Left cardiac atrium (tissue), 4 donors: ENCODE measurements at regions not wholly inside any gene's neighbourhood (a gene's known extent, or its start where the extent isn't known, plus 50 kb on each side); places are given as distances from the start of the nearest gene placed in this dataset.
"Not testable (repeated sequence)": the region's sequence is repeated elsewhere in the genome, so short reads cannot be mapped to it uniquely, and the experiment has no call there.

Experiments used
- ATAC-seq, 2 donors: fragments of 200-7000 bp; cut with Tn5 transposase; one replicate each; pipeline ENCODE4 v1.9.1; 2020; ENCODE audit warnings: mild to moderate bottlenecking in 2 of 2, moderate library complexity in 2 of 2
- DNase-seq: peaks from one replicate; pipeline ENCODE4 v3.0.0-alpha.2; 2020
- intact Hi-C, 2 donors: fragments of 100-400 bp; cut with DNase I; formaldehyde crosslinking; loops; one replicate each; pipeline versions ENCODE4 v1.14.1 to v1.15.1; 2022 to 2023
- donor health status: DM: no; HTN: yes; CAD: no.
- donor health status: DM: no; HTN: yes; CAD: no; lungs with severe emphysema.
- donor health status: DM: yes; HTN: yes; CAD: no.
- donor health status: Dilated cardiomyopathy.

- ATAC-seq, result peak in 1 of 2 donors; percentile 59
- intact Hi-C loops, result no loop called here
- no peak for DNase-seq
These were observed 68.6 kb upstream of the IPO5 start for GRCh38 chr13:97884707-97885468.

GRCh38 chr13:97885641-97886040 lies 67.8 kb upstream of the IPO5 start:
- DNase-seq, result no peak
- ATAC-seq, result no peak
- intact Hi-C loops, result no loop called here

DNA sequence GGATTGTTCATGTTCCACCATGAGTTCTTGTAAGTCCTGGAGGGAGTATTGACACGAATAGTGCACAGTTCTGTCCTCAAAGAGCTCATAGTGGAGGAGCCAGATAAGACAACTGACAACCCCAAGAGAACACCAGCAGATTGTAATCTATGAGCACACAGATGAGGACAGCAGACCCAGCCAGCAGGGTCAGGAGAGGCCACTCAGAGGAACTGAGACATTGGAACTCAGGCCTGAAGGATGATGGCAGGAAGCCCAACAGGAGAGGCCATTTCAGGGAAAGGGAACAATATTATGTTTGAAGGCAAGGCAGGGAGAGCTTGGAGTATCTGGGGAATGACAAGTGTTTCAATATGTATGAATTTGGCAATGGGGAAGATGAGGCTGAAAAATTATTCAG lies 63.7 kb upstream of the IPO5 start:
- ATAC-seq, result peak in 1 of 2 donors; percentile 38

DNA sequence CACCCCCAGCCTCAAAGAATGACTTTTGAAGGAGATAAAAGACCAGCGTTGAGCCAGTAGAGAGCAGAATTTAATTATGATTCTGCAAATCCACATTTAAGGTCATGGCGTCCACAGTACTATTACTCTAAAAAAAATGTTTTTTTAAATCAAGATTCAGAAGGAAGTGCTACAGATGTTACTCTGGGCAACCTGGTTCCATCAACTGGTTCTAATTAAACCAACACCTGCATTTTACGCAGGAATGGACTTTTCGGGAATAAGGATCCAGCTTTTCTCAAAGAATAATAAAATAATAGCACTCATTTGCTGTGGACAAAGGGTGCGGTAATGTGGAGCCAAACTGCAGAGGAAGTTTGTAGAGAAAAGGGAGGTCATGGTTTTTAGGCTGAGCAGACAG lies 62.9 kb upstream of the IPO5 start:
- intact Hi-C loops, result no loop called here
- ATAC-seq (no peak), DNase-seq (no peak)

More for the DNA sequence above, 63.7 kb upstream of the IPO5 start:
- no peak for DNase-seq
- intact Hi-C loops, result no loop called here

- intact Hi-C loops, DNase-seq, ATAC-seq: not testable (repeated sequence)
These were observed 61.5 kb upstream of the IPO5 start for GRCh38 chr13:97891964-97892363.

- no peak for ATAC-seq
- intact Hi-C loops, result no loop called here
- DNase-seq, result no peak
These were observed 60.8 kb upstream of the IPO5 start for GRCh38 chr13:97892717-97893116.

DNA sequence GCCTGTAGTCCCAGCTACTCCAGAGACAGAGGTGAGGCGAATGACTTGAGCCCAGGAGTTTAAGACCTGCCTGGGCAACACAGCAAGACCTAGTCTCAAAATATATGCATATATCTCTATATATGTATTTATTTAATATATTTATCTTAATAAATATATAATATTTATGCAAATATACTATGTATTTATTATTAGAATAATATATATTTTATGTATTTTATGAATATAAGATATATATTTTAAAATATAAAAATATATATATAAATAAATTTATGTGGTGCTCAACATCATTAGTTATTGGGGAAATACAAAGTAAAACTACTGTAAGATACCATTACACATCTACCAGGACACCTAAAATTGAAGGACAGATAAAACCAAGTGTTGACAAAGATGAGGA lies 58.1 kb upstream of the IPO5 start:
- intact Hi-C loops, result no loop called here
- ATAC-seq (no peak), DNase-seq (no peak)

DNA sequence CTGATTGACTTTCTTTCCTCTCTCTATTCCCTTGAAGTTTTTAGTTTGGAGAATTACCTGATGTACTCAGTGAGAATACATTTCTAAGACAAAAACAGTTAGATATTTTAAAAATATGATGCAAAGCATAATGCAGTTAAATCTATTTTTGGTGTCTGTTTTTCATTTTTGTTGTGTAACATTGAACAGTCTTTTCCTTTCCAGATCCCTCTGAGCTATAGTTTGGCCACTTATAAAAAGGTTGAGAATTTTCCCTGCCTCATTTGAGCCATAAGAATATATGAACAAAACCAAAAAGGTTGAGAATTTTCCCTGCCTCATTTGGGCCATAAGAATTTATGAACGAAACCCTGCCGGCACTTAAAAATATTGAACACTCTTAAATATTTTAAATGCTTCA lies 57.0 kb upstream of the IPO5 start:
- no peak for DNase-seq
- intact Hi-C loops, result no loop called here
- ATAC-seq, result no peak

- DNase-seq (no peak), ATAC-seq (no peak)
- intact Hi-C loops, result no loop called here
These were observed 51.8 kb upstream of the IPO5 start for GRCh38 chr13:97901716-97902115.
